ENCODE measurements at regions not wholly inside any gene's neighbourhood (a gene's known extent, or its start where the extent isn't known, plus 50 kb on each side); places are given as distances from the start of the nearest gene placed in this dataset.

DNA sequence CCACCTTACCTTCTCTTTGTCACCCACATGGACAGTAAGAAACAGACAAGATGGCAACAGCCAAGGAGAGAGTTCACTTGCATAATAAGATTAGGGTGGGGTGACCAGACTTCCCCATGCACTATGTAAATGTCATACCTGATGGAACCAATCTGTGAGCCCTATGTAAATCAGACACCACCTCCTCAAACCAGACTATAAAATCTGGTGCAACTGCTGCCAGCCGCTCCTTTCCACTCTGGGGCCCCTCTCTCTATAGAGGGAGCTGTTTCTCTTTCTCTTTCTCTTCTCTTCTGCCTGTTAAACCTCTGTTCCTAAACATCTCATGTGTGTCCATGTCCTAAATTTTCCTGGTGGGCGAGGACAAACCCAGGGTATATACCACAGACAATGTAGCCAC, 405.5 kb upstream of the CNTN4 start:
- DNase-seq (ENCODE audit: low read depth in 2 of 2): no peak

DNA sequence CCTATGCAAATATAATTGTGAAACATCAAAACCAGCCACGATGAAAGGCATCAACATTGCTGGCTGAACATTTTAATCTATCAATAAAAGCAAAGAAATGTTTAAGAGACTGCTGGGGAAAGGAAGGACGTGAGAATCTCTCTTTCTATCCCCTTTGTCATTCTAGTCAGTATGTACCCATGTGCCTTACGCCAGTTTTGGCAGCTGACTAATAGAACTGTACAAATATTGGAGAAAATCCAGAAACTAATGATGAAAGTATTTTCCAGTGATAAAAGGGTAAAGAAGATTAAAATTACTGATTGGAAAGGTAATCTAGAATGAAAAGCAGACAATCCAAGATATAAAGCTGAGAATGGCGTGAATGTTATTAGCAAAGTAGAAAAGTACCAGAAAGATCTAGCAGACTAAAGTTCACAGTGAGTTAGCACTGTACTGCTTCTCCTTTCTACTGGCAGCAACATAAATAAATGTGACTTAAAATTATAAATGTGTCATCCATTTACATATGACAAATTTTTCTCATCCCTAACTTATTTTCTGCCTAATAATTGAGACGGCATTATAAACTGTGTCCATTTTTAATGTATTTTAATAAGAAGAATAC, 401.9 kb upstream of the CNTN4 start:
- DNase-seq (ENCODE audit: low read depth in 2 of 2): no peak

DNA sequence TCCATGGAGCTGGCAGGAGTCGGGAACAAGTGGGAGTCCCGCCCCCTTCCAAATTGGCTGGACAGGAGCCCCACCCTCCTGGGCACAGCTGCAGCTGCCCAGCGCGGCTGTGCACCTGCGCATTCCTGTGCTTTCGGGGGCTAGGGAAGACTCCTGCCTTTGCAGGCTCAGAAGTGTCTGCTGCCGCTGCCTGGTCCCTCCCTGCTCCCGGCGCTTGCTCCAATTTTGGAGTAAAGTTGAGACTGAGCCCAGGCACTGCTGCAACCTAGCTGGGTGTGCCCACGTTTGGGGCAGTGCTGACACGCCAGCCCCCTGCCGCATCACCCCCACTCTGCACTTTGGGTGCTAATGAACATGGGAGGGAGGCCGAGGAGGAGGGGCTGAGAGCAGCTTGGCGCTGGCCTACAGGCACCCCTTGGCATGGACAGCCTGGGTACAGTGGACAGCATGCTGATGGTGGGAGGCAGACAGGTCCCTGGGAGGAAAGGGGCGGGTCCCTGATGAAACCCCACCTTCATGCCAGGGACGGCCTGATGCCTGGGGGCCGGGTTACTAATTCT, 399.2 kb upstream of the CNTN4 start:
- DNase-seq (ENCODE audit: low read depth in 2 of 2): no peak

DNA sequence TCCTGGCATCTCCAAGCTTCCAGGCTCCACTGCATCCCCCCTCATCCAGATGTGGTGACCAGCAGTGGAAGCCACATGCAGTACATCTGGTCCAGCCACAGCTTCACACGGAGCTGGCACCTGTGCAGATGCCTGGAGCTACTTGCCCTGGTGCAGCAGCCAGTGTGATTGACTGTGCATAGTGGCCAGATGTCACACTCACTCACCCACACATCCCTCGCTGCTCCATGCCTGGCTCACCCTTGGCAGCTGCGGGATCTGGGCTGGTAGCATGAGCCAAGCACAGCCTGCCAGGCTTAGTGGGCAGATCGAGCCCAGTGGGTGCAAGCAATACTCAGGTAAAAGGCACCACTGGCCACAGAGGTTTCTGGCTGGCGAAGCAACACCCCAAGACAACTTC, 398.0 kb upstream of the CNTN4 start:
- DNase-seq (ENCODE audit: low read depth in 2 of 2): no peak

DNA sequence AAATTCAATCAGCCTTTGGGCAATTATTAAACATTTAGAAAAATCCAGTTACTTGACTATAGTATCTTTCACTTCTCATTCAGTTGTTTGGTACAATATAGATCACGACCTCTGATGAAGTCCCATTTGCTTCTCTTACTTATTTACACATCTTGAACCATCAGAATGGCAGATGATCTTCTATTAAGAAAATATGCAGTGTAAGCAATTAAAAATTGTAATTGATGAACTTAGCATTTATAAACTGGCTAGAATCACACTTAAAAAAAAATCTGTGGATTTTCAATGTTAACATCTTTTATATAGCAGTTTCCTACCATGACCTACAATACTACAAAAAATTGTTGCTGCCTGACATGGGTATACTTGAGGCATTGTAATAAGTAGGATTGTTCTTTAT, 395.5 kb upstream of the CNTN4 start:
- DNase-seq (ENCODE audit: low read depth in 2 of 2): no peak

DNA sequence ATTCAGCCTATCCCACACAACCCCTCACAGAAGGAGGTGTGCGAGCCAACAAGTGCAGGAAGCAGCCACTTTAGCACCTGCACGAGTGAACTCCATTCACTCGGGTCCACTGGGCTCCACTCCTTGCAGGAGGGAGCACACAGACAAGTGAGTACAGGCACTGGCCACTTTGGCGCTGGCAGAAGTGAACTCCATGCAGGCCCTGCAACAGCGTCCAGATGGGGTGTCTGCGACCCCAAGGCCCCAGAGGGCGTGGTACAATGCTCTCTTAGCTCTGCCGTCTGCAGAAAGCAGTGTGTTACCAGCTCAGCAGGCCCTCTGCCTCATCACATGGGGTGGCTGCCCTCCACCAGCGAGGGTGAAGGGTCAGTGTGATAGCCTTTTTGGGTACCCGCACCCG, 388.0 kb upstream of the CNTN4 start:
- DNase-seq (ENCODE audit: low read depth in 2 of 2): no peak

DNA sequence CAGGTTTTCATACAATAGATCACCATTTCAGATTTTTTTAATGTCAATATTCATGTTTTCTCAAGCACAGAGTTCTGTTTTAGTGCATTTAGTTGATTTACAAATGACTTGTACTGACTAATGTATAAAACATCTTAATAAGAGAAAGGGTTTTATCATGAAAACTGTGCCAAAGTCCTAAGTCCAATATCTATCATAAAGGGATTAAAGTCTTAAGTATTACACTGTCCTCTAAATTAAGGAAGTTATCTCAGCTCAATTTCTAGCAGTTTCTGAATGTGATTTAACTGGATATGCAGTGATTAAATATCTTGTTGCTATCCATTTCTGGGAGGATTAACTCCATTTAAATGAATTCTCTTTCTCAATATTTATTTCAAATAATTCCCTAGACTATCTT, 381.1 kb upstream of the CNTN4 start:
- DNase-seq (ENCODE audit: low read depth in 2 of 2): no peak

DNA sequence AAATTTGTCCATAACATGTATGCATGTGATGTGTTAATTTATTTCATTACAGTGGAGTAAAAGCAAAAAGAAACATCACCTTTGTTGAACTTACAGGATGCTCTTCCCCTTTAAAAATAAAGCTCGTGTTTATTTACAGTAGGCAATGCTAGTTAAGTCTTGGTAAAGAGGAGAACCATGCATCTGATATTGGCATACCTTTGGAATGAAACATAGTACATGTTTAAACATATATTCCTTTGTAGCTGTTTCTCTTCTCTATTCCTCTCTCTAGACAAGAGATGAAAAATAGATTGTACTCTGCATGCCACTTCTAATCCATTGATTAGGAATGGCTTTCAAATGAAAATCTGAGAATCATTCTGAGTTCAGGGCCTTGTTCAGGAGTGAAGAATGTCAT, 374.9 kb upstream of the CNTN4 start:
- no peak for DNase-seq (ENCODE audit: low read depth in 2 of 2)

DNA sequence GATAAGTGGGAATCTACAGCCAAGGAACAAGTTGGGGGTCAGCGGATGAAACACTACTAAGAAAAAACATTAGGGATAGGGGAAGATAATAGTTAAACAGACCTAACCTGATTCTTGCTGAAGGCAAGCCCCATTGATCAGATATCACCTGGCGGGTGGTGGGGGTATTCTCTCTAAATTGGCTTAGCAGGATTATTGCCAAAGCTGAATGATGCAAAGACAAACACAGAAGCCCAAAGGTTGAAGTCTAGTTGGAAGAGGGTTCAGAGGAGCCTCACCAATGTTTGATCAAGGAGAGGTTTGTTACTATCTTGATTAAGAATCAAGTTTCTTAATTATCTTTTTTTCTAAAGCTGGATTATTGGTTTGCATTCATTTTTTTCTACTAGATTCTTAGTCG, 371.9 kb upstream of the CNTN4 start:
- DNase-seq (ENCODE audit: low read depth in 2 of 2): no peak

DNA sequence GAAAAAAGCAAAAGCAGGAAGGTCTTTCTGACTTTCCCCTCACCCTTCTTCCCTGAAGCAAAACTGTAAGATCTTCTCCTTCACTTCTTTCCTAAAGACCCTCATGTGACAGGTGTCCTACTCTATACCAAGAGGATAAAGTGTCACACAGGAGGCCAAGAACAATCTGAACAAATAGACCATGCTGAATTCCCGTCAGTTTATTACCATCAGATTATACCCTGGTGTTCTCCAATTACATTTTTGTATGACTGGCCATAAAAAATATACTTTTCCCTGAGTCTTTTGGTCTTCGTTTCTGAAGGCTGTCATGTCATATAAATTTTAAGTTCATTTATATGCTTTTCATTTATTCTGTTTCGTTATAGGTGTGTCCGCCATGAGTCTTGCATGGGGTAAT, 371.4 kb upstream of the CNTN4 start:
- no peak for DNase-seq (ENCODE audit: low read depth in 2 of 2)

DNA sequence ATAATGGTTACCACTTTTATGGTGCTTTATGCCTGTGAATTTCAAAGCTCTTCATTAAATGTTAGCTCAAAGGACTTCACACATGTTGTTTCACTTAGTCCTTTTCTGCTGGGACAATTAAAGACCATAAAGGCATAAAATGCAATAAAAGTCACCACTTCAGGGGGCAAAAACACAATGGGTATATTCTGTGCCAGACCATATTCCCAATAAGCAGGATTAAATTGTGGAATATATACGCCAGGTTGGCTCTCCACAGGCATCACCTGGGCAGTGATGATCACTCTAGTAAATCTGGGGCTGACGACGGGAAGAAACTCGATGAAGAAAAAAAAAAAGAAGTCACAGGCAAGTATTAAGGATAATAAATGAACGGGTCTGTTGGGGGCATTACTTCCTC, 370.2 kb upstream of the CNTN4 start:
- no peak for DNase-seq (ENCODE audit: low read depth in 2 of 2)

DNA sequence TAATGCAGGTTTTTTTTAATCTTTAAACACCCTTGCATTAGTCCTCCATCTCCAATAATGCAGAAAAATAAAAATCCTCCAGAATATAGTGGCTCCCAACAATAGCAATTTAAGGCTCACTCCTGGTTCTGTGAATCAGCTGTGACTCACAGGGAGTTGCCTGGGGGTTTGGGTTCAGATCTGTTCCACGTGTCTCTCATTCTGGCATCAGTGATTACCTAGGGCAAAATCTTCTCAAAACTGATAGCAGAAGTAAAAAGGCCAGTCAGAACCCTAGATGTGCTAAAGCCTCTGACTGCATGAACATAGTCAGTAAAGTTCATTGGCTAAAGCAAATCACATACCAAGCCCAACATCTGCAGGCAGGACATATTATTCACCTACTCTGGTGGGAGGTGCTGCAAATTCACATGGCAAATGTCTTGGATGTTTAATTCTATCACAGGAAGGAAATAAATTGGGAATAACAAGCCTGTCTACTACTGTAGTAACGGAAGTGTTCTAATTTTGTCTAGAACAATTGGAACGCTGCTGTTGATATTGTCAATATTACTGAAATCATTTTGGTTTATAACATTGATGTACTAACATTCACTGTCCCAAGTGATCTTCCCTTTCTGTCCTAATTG, 364.1 kb upstream of the CNTN4 start:
- no peak for DNase-seq (ENCODE audit: low read depth in 2 of 2)

DNA sequence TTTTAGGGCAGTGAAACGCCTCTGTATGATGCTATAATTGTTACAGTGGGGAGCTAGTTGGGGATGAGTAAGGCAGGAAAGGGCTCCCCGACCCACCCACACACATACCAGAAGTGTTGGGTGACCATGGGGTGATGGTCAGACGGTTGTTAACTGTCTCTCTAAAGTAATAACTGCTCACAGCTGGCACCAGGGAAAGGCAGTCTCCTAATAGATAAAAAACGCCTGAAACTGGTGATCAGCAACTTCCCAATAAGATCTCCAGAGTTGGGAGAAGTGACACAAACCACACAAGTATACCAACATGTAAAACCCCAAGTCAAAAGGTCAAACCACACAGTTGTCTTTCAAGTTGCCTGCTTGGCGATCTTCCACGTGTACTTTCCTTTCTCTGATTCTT, 346.5 kb upstream of the CNTN4 start:
- no peak for DNase-seq (ENCODE audit: low read depth in 2 of 2)

DNA sequence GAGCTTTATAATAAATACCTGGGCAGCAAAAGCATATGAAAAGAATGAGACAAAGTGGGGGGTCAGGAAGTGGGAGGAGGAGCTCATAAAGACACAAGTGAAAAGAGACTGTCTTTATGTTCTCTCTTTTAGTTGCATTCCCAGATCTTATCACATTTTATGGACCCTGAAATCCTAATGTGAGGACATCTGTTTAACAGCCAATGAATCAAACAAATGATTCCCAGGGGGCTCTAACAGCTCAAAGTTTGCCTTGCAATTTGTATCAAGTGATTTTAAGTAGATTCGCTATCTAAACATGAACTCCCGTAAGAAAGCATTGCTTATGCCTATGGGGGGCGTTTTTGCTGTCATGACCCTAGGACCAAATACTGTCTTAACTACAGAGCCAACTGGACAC, 332.3 kb upstream of the CNTN4 start:
- no peak for DNase-seq (ENCODE audit: low read depth in 2 of 2)

DNA sequence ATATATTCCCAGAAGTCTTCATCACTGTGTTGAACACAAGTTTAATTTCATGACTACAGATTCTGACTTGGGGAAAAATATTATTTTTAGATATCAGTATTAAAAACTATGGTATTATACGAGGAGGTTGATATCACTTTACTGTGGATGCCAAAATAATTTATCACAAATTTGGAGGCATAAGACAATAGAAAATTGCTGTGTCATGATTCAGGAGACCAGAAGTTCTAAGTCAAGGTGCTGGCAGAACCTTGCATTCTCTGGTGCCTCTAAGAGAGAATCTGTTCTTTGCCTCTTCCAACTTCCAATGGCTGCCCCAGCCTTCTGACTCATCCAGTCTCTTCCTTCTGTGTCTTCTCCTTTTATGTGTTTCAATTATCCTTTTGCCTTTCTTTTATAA, 325.0 kb upstream of the CNTN4 start:
- no peak for DNase-seq (ENCODE audit: low read depth in 2 of 2)

DNA sequence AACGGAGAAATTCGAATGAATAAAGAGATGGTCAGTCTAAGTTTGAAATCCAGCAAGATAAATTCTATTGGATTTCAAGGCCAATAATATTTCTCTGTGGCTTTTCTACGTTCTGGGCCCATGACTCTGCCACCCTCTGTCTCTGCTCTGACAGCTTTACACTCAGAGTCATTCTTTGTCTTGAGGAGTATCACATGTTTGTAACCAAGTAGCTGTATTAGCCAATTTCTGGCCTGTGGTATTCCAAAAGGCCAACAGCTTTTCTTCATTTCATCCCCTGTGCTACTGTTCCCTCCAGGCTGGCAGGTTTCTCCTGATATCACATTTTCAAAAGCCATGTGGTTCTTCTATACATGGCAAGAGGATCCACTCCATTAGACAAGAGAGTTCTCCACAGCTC, 324.1 kb upstream of the CNTN4 start:
- DNase-seq (ENCODE audit: low read depth in 2 of 2): no peak

DNA sequence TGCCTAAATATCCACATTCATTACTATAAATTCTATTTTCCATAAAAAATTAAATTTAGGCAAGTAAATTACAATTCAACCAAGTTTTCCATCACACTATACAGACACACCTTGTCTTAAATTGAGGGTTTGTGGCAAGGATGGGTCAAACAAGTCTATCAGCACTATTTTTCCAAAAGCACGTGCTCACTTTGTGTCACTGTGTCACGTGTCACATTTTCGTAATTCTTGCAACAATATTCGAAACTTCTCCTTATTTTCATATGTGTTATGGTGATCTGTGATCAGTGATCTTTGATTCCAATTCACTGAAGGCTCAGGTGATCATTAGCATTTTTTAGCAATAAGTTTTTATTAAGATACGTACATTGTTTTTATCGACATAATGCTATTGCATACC, 323.3 kb upstream of the CNTN4 start:
- no peak for DNase-seq (ENCODE audit: low read depth in 2 of 2)

DNA sequence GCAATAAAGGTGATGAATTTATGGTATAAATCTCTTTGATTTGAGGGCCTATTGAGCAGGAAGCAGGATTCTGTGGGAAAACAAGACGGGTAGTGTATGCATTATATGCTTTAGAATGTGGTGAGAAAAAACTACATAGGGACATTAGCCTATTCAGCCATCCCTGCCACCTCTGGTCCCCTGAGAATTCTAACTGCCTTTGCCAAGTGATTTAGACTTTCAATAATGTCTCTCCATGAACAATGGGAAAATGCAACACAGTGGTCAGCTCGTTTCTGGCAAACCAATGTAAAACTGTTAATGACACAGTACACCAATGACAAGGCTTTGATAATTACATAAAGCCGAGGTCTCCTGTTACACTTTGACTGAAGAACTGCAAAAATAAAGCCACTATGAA, 314.7 kb upstream of the CNTN4 start:
- no peak for DNase-seq (ENCODE audit: low read depth in 2 of 2)

DNA sequence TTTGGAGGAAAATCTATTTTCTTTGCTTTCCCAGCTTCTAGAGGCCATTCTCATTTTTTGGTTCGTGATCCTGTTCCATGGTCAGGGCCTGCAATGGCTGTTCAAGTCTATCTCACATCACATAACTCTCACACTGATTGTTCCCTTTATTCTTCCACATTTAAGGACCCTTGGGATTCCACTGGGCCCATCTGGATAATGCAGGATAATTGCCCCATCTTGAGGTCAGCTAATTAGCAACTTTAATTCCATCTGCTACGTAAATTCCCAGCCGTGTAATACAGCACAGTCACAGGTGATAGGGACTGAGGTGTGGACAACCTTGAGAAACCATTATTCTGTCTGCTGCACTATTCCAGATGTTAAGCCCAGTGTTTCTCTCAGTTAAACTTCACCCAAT, 311.6 kb upstream of the CNTN4 start:
- DNase-seq (ENCODE audit: low read depth in 2 of 2): no peak

DNA sequence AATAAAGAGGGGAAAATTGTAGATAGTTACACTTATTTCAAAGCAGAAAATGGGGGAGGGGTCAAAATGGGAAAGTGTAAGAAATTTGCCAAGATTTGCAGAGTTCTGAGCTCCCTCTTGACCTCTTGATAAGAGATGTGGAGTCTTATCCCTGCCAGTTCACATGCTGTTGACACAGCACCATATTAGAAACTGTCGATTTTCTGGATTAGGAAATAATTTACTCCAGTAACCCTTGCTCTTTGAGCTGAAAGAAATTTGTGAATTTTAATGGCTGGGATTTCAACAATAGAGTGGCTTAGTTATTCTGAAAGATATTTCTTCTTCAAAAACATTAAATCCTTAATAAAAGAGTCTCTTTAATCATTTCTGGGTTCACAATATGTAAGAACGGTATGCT, 306.2 kb upstream of the CNTN4 start:
- no peak for DNase-seq (ENCODE audit: low read depth in 2 of 2)

DNA sequence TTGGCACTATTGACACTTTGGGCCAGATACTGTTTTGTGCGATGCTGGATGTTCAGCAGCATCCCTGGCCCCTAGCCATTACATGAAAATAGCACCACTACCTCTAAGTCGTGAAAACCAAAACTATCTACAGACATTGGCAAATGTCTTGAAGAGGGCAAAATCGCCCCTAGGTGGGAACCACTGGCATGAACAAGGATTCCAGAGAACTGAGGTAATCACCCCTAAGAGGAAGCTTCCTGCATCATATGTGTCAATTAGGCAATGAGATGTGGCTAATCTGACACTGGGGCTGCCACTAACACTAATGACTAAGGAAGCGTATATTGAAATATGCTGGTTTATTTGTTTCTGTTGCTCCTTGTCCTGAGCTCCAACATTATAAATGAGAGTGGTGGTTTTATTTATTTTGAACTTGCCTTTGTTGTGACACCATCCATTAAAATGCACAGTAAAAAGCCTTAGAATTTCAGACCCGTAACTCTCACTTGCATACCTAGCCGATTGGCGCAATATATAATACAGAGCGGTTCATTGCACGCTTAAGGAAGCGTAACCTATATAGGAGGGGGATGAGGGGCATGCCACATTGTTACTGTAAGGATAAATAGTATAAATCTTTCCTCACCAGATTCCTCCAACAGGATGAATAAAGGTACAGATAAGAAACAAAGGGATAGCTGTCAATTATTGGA, 299.8 kb upstream of the CNTN4 start:
- DNase-seq (ENCODE audit: low read depth in 2 of 2): no peak

DNA sequence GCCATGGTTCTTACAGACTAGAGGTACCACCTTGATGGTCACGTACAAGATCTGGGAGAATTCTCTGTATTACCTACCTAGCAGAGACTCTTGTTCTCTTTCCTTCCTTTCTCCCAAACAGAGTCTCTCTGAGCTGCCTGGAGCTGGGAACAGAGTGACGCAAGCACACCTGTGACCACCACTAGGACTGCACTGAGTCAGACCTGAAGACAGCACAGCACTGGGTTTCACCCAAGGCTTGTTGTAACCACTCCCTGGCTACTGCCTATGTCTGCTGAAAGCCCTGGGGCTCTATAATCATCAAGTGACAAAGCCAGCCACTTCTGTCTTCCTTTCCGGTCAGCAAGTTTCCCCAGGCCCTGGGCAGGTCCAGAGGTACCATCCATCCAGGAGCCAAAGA, 293.3 kb upstream of the CNTN4 start:
- DNase-seq (ENCODE audit: low read depth in 2 of 2): no peak

DNA sequence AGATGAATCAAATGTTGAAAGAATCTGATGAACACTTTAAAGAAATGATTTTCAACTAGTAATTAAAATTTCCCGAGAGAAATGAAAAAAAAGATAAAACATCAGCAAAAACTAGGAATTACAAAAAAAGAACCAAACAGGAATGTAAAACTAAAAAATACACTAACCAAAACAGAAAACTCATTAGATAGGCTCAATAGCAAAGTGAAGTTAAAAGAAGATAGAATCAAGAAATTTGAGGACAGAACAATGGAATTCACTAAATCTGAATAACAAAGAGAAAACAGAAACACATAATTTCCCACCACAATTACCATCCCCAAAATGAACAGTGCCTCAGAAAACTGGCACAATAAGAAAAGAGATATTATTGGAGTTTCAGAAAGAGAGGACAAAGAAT, 290.1 kb upstream of the CNTN4 start:
- no peak for DNase-seq (ENCODE audit: low read depth in 2 of 2)

Measured in fibroblast of skin of left biceps (primary cell).